Memory B cell (primary cell): ENCODE measurements at regions not wholly inside any gene's neighbourhood (a gene's known extent, or its start where the extent isn't known, plus 50 kb on each side); places are given as distances from the start of the nearest gene placed in this dataset.

Experiments used
- ATAC-seq: fragments of 150-1000 bp; cut with Tn5 transposase; 2 replicates; pipeline ENCODE4 v1.10.0; 2021; ENCODE audit warnings: low read depth, mild to moderate bottlenecking, moderate library complexity
- DNase-seq, 2 donors: peaks; one replicate each; pipeline ENCODE4 v3.0.0; 2022; ENCODE audit warnings: low spot score in 2 of 2
- H3K27ac Mint-ChIP-seq: one replicate; pipeline ENCODE4 v1.8.0; 2022; ENCODE audit warnings: mild to moderate bottlenecking, moderate library complexity, mixed read lengths
- H3K27me3 Mint-ChIP-seq: one replicate; pipeline ENCODE4 v1.8.0; 2022; ENCODE audit warnings: mixed read lengths
- H3K36me3 Mint-ChIP-seq: one replicate; pipeline ENCODE4 v1.8.0; 2022; ENCODE audit warnings: mild to moderate bottlenecking, mixed read lengths
- H3K4me1 Mint-ChIP-seq: one replicate; pipeline ENCODE4 v1.8.0; 2022; ENCODE audit warnings: mixed read lengths
- H3K4me3 Mint-ChIP-seq: one replicate; pipeline ENCODE4 v1.8.0; 2022; ENCODE audit warnings: mild to moderate bottlenecking, moderate library complexity, mixed read lengths
- H3K9me3 Mint-ChIP-seq: one replicate; pipeline ENCODE4 v1.8.0; 2022; ENCODE audit warnings: mixed read lengths

DNA sequence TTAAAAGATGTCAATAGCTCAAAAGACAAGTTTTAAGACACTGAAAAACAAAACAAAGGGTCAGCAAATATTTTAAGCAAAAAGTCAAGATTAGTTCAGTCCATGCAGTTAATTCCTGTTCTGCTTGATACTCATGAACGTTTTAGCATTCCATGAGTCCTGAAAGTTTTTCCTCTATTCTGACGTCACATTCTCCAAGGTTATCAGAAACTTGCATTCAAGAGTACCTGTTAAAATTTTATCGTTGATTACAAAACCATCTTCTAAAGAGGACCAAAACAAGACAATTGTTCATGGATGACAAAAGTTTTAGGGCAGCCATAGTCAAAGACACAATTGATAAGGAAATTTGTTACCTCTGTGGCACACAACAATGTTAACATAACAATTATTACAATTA lies 52.5 kb upstream of the VOPP1 start:
- peaks cover 2% of the 10 kb centered on the region for H3K9me3 Mint-ChIP-seq
- H3K36me3 Mint-ChIP-seq = peaks cover 2% of the 10 kb centered on the region
- H3K4me1 Mint-ChIP-seq = peaks cover 4% of the 10 kb centered on the region
- peaks cover 4% of the 10 kb centered on the region for H3K27me3 Mint-ChIP-seq
- H3K4me3 Mint-ChIP-seq = no peak overlapping the region
- ATAC-seq = no peak
- DNase-seq = no peak
- H3K27ac Mint-ChIP-seq = no peak overlapping the region

DNA sequence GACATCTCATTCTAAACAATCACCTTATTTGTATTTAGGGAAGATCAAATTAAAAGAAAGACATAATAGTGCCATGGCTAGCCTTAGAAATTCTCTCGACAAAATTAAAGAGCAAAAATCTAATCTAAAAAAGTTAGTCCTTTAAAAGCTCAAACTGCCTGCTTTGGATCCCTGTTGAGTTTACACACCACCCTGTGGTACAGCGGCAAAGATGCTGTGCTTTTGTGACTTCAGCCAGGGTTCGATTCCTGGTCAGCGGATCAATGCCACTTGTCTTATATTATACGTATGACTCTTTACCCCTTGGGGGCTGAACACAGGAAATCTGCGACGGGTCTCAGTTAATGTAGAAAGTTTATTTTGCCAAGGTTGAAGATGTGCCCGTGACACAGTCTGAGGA lies 51.3 kb upstream of the VOPP1 start:
- DNase-seq = no peak
- ATAC-seq = no peak
- Mint-ChIP-seq H3K9me3 (peaks cover 3% of the 10 kb centered on the region), H3K4me3 (no peak overlapping the region), H3K27me3 (peaks cover 5% of the 10 kb centered on the region), H3K27ac (no peak overlapping the region), H3K36me3 (peaks cover 3% of the 10 kb centered on the region), H3K4me1 (no peaks in the 10 kb centered on the region)

DNA sequence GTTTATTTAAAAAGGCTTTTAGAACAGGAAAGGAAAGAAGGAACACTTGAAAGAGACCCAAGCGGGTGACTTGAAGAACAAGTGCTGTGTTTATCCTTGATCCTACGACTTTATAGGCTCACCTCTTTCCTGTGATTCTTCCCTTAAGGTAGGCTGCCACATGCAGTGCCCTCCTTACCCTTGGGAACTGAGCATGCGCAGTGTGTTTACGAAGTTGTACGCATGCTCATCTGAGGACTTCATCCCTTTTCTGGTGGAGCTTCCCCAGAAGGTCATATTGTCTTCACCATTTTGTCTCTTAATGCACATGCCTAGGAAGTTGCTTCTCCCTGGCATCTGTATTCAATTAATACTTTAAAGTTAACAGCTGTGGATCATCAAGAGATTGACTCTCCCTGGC lies 49.9 kb upstream of the VOPP1 start:
- no peak overlapping the region for H3K4me3 Mint-ChIP-seq
- ATAC-seq (no peak), DNase-seq (no peak)
- peaks cover 9% of the 10 kb centered on the region for H3K27me3 Mint-ChIP-seq
- H3K9me3 Mint-ChIP-seq = peaks cover 7% of the 10 kb centered on the region
- H3K4me1 Mint-ChIP-seq = no peaks in the 10 kb centered on the region
- H3K27ac Mint-ChIP-seq = no peak overlapping the region
- H3K36me3 Mint-ChIP-seq = peaks cover 7% of the 10 kb centered on the region
